H9 (cell line): ENCODE measurements at regions not wholly inside any gene's neighbourhood (a gene's known extent, or its start where the extent isn't known, plus 50 kb on each side); places are given as distances from the start of the nearest gene placed in this dataset.

Source experiments
- DNase-seq: peaks from one replicate; pipeline ENCODE4 v3.0.0-alpha.2; 2017
- H2AFZ ChIP-seq: one replicate; pipeline ENCODE4 v1.6.1; 2013; ENCODE audit warnings: mild to moderate bottlenecking, low read length, control low read depth, moderate library complexity
- H2AK5ac ChIP-seq: 2 replicates; pipeline ENCODE4 v1.6.1; 2013; ENCODE audit warnings: low read length, control low read depth, mixed read lengths; ENCODE audit not compliant: insufficient read length
- H2BK120ac ChIP-seq: one replicate; pipeline ENCODE4 v1.6.1; 2013; ENCODE audit warnings: low read depth, mild to moderate bottlenecking, low read length, control low read depth, inconsistent platforms; ENCODE audit not compliant: poor library complexity, severe bottlenecking
- H2BK12ac ChIP-seq: 2 replicates; pipeline ENCODE4 v1.6.1; 2013; ENCODE audit warnings: low read length, control low read depth, mixed read lengths, low read depth; ENCODE audit not compliant: insufficient read length
- H2BK15ac ChIP-seq: 2 replicates; pipeline ENCODE4 v1.6.1; 2013; ENCODE audit warnings: low read depth, low read length, control low read depth
- H2BK20ac ChIP-seq: one replicate; pipeline ENCODE4 v1.6.1; 2013; ENCODE audit warnings: low read depth, mild to moderate bottlenecking, low read length, control low read depth, inconsistent platforms; ENCODE audit not compliant: poor library complexity, severe bottlenecking
- H2BK5ac ChIP-seq: 2 replicates; pipeline ENCODE4 v1.6.1; 2013; ENCODE audit warnings: low read length, control low read depth, mixed read lengths; ENCODE audit not compliant: insufficient read length
- H3K14ac ChIP-seq: 2 replicates; pipeline ENCODE4 v1.6.1; 2013; ENCODE audit warnings: low read length, control low read depth; ENCODE audit not compliant: insufficient read depth
- H3K18ac ChIP-seq: 2 replicates; pipeline ENCODE4 v1.6.1; 2013; ENCODE audit warnings: low read depth, mild to moderate bottlenecking, mixed read lengths, low read length, control low read depth; ENCODE audit not compliant: insufficient read length
- H3K23ac ChIP-seq: 2 replicates; pipeline ENCODE4 v1.6.1; 2013; ENCODE audit warnings: low read length, control low read depth, mixed read lengths, low read depth; ENCODE audit not compliant: insufficient read length
- H3K23me2 ChIP-seq: 2 replicates; pipeline ENCODE4 v1.6.1; 2013; ENCODE audit warnings: low read depth, mild to moderate bottlenecking, mixed read lengths, low read length, control low read depth; ENCODE audit not compliant: insufficient read length, poor library complexity, severe bottlenecking
- H3K27ac ChIP-seq: 2 replicates; pipeline ENCODE4 v1.5.1; 2013; ENCODE audit warnings: low read length, control low read depth, mixed read lengths, low read depth; ENCODE audit not compliant: insufficient read length
- H3K27me3 ChIP-seq: 2 replicates; pipeline ENCODE4 v1.6.1; 2013; ENCODE audit warnings: low read length, control low read depth, inconsistent platforms; ENCODE audit not compliant: insufficient read depth
- H3K4ac ChIP-seq: 2 replicates; pipeline ENCODE4 v1.6.1; 2013; ENCODE audit warnings: low read depth, mild to moderate bottlenecking, control low read depth, inconsistent platforms, low read length, moderate library complexity
- H3K4me1 ChIP-seq: 2 replicates; pipeline ENCODE4 v1.6.1; 2013; ENCODE audit warnings: low read length, control low read depth, inconsistent platforms; ENCODE audit not compliant: insufficient read depth
- H3K4me2 ChIP-seq: 2 replicates; pipeline ENCODE4 v1.6.1; 2013; ENCODE audit warnings: low read length, control low read depth, mixed read lengths; ENCODE audit not compliant: insufficient read length, insufficient read depth
- H3K56ac ChIP-seq: 2 replicates; pipeline ENCODE4 v1.6.1; 2013; ENCODE audit warnings: low read depth, mild to moderate bottlenecking, mixed read lengths, low read length, control low read depth; ENCODE audit not compliant: insufficient read length
- H3K79me1 ChIP-seq: 2 replicates; pipeline ENCODE4 v1.6.1; 2013; ENCODE audit warnings: low read depth, mild to moderate bottlenecking, moderate library complexity, low read length, control low read depth, inconsistent platforms; ENCODE audit not compliant: insufficient read depth, poor library complexity, severe bottlenecking
- H3K79me2 ChIP-seq: 2 replicates; pipeline ENCODE4 v1.6.1; 2013; ENCODE audit warnings: low read length, control low read depth, inconsistent platforms; ENCODE audit not compliant: insufficient read depth
- H3K9ac ChIP-seq: 2 replicates; pipeline ENCODE4 v1.6.1; 2013; ENCODE audit warnings: low read length, control low read depth, mixed read lengths; ENCODE audit not compliant: insufficient read length; ENCODE audit errors: extremely low read depth
- H3K9me3 ChIP-seq: one replicate; pipeline ENCODE4 v1.6.1; 2013; ENCODE audit warnings: low read depth, low read length, inconsistent platforms; ENCODE audit not compliant: control insufficient read depth
- H3T11ph ChIP-seq: one replicate; pipeline ENCODE4 v1.6.1; 2013; ENCODE audit warnings: mild to moderate bottlenecking, low read length, control low read depth, inconsistent platforms
- H4K20me1 ChIP-seq: one replicate; pipeline ENCODE4 v1.6.1; 2013; ENCODE audit not compliant: control insufficient read depth, insufficient read length, insufficient read depth
- H4K5ac ChIP-seq: 2 replicates; pipeline ENCODE4 v1.6.1; 2013; ENCODE audit warnings: low read depth, mild to moderate bottlenecking, mixed read lengths, low read length, control low read depth; ENCODE audit not compliant: insufficient read length
- H4K8ac ChIP-seq: replicated peaks from 2 replicates; pipeline ENCODE4 v1.6.1; 2013; ENCODE audit warnings: low read length, control low read depth, mixed read lengths, low read depth; ENCODE audit not compliant: insufficient read length
- H4K91ac ChIP-seq: 2 replicates; pipeline ENCODE4 v1.6.1; 2013; ENCODE audit warnings: low read depth, mild to moderate bottlenecking, moderate library complexity, mixed read lengths, low read length, control low read depth; ENCODE audit not compliant: insufficient read length
- H3K27ac Mint-ChIP-seq, 3 experiments: 2 replicates in 2 of 3; 3 replicates in 1 of 3; pipeline ENCODE4 v1.8.0; 2020 to 2021; ENCODE audit warnings: mixed read lengths in 3 of 3, mild to moderate bottlenecking in 1 of 3, moderate library complexity in 1 of 3
- H3K27me3 Mint-ChIP-seq: 2 replicates; pipeline ENCODE4 v1.8.0; 2021; ENCODE audit warnings: low read depth, mild to moderate bottlenecking, moderate library complexity, mixed read lengths
- H3K36me3 Mint-ChIP-seq, 3 experiments: 2 replicates in 2 of 3; 3 replicates in 1 of 3; pipeline ENCODE4 v1.8.0; 2020 to 2021; ENCODE audit warnings: low read depth in 3 of 3, mixed read lengths in 3 of 3; ENCODE audit not compliant: insufficient read depth in 1 of 3
- H3K4me1 Mint-ChIP-seq, 2 experiments: 2 replicates each; pipeline ENCODE4 v1.8.0; 2020; ENCODE audit warnings: mixed read lengths in 2 of 2
- H3K4me3 Mint-ChIP-seq, 2 experiments: 2 replicates in 1 of 2; 3 replicates in 1 of 2; pipeline ENCODE4 v1.8.0; 2020 to 2021; ENCODE audit warnings: mild to moderate bottlenecking in 2 of 2, mixed read lengths in 2 of 2, moderate library complexity in 1 of 2
- H3K9me3 Mint-ChIP-seq, 2 experiments: 2 replicates in 1 of 2; 3 replicates in 1 of 2; pipeline ENCODE4 v1.8.0; 2020; ENCODE audit warnings: mild to moderate bottlenecking in 2 of 2, mixed read lengths in 2 of 2, moderate library complexity in 1 of 2
- WGBS: extraction: QIAGEN DNeasy Blood & Tissue Kit; methylation state at CpG from one replicate; pipeline ENCODE4 v1.1.7; 2013; ENCODE audit warnings: missing lambda C conversion rate, low lambda C conversion rate, mixed read lengths; ENCODE audit not compliant: insufficient read length; ENCODE audit errors: extremely low coverage; 5-methylcytosine and 5-hydroxymethylcytosine counted together
- TF ChIP-seq, protein P1 (sequence below): fragments of 200-600 bp; sonication (generic); conservative IDR thresholded peaks from 3 replicates; pipeline ENCODE4 v1.8.0; 2021; ENCODE audit warnings: antibody characterized with exemption, mild to moderate bottlenecking

DNA sequence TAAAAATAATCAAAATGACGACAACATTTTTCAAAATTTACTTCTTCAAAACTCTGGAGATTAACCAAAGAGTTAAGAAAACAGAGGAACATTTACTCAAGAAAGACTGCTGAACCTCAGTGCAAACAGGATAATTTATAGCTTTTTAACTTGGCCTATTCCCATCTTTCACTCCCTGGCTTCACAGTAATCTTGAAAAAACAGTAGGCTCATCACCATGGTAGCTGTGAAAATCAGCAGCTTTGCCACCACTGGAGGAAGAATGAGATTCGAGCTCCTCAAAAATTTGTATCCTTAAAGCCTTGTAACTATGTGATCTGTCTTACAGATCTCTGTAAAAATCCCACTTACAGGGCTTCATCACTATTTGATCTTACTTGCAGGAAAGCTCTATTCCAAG is 447.7 kb upstream of the CTSO start:
- peaks cover 0 to 20% (median 8%) of the 10 kb centered on the region in 3 experiments; a peak in 5 of 7 replicates for H3K36me3 Mint-ChIP-seq
- Histone ChIP-seq H3K23me2 (no peaks in the 10 kb centered on the region), H2BK15ac (no peak overlapping the region), H3K79me2 (no peaks in the 10 kb centered on the region), H3K4me2 (no peak overlapping the region), H2BK120ac (no peak overlapping the region), H4K91ac (no peak overlapping the region), H3K27ac (no peak overlapping the region), H3K4me1 (no peaks in the 10 kb centered on the region), H3K9me3 (no peaks in the 10 kb centered on the region), H3K27me3 (no peaks in the 10 kb centered on the region), H3K9ac (no peak overlapping the region), H3K4ac (no peak overlapping the region), H2BK12ac (no peak overlapping the region), H3K18ac (no peak overlapping the region), H2BK20ac (no peak overlapping the region), H2AFZ (no peak overlapping the region), H3K14ac (no peak overlapping the region), H2BK5ac (no peak overlapping the region), H2AK5ac (no peak overlapping the region), H4K20me1 (no peaks in the 10 kb centered on the region), H4K8ac (no peak overlapping the region), H4K5ac (no peak overlapping the region), H3K79me1 (no peaks in the 10 kb centered on the region), H3T11ph (no peak overlapping the region), H3K56ac (no peak overlapping the region), H3K23ac (no peak overlapping the region)
- H3K9me3 Mint-ChIP-seq, result peaks cover 6 to 12% of the 10 kb centered on the region in 2 experiments; a peak in 3 of 5 replicates
- H3K27me3 Mint-ChIP-seq, result no peaks in the 10 kb centered on the region
- no peak overlapping the region for H3K27ac Mint-ChIP-seq
- H3K4me1 Mint-ChIP-seq, result no peaks in the 10 kb centered on the region; a peak in 1 of 4 replicates
- no peak for DNase-seq
- no CpG with 5 or more reads among the region's 2 CpGs for WGBS
- H3K4me3 Mint-ChIP-seq, result no peak overlapping the region
- TF ChIP-seq, protein P1, sequence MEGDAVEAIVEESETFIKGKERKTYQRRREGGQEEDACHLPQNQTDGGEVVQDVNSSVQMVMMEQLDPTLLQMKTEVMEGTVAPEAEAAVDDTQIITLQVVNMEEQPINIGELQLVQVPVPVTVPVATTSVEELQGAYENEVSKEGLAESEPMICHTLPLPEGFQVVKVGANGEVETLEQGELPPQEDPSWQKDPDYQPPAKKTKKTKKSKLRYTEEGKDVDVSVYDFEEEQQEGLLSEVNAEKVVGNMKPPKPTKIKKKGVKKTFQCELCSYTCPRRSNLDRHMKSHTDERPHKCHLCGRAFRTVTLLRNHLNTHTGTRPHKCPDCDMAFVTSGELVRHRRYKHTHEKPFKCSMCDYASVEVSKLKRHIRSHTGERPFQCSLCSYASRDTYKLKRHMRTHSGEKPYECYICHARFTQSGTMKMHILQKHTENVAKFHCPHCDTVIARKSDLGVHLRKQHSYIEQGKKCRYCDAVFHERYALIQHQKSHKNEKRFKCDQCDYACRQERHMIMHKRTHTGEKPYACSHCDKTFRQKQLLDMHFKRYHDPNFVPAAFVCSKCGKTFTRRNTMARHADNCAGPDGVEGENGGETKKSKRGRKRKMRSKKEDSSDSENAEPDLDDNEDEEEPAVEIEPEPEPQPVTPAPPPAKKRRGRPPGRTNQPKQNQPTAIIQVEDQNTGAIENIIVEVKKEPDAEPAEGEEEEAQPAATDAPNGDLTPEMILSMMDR, result no peak
